Duodenal mucosa (tissue), 2 donors: ENCODE measurements at regions not wholly inside any gene's neighbourhood (a gene's known extent, or its start where the extent isn't known, plus 50 kb on each side); places are given as distances from the start of the nearest gene placed in this dataset.
"Not testable (repeated sequence)": the region's sequence is repeated elsewhere in the genome, so short reads cannot be mapped to it uniquely, and the experiment has no call there.

ENCODE experiments used
- H3K27ac ChIP-seq: one replicate; pipeline ENCODE4 v1.7.0; 2013; ENCODE audit warnings: low read depth, low read length
- H3K27me3 ChIP-seq, 2 donors: one replicate each; pipeline ENCODE4 v1.7.0; 2013; ENCODE audit warnings: low read length in 2 of 2, control low read depth in 1 of 2; ENCODE audit not compliant: insufficient read depth in 2 of 2, control insufficient read depth in 1 of 2
- H3K36me3 ChIP-seq, 2 donors: one replicate each; pipeline ENCODE4 v1.7.0; 2013; ENCODE audit warnings: low read length in 2 of 2, control low read depth in 1 of 2; ENCODE audit not compliant: insufficient read depth in 2 of 2, control insufficient read depth in 1 of 2
- H3K4me1 ChIP-seq, 2 donors: one replicate each; pipeline ENCODE4 v1.7.0; 2013; ENCODE audit warnings: low read length in 2 of 2, control low read depth in 1 of 2; ENCODE audit not compliant: insufficient read depth in 2 of 2, control insufficient read depth in 1 of 2
- H3K4me3 ChIP-seq, 2 donors: one replicate each; pipeline ENCODE4 v1.7.0; 2013; ENCODE audit warnings: low read length in 2 of 2, low read depth in 1 of 2
- H3K9ac ChIP-seq, 2 donors: one replicate each; pipeline ENCODE4 v1.7.0; 2013; ENCODE audit warnings: low read length in 2 of 2, low read depth in 1 of 2
- H3K9me3 ChIP-seq, 2 donors: one replicate each; pipeline ENCODE4 v1.7.0; 2013; ENCODE audit warnings: low read length in 2 of 2, control low read depth in 1 of 2; ENCODE audit not compliant: control insufficient read depth in 1 of 2

GRCh38 chr11:121917482-121917881 is 198.5 kb downstream of the BLID start:
- H3K36me3 ChIP-seq = no peaks in the 10 kb centered on the region
- H3K27ac ChIP-seq = no peak overlapping the region
- no peak overlapping the region for H3K9ac ChIP-seq
- H3K9me3 ChIP-seq = no peaks in the 10 kb centered on the region
- H3K27me3 ChIP-seq = no peaks in the 10 kb centered on the region
- H3K4me3 ChIP-seq = no peak overlapping the region
- H3K4me1 ChIP-seq = no peaks in the 10 kb centered on the region

- Histone ChIP-seq H3K4me3 (no peak overlapping the region), H3K9me3 (no peaks in the 10 kb centered on the region), H3K27ac (no peak overlapping the region), H3K36me3 (no peaks in the 10 kb centered on the region), H3K4me1 (no peaks in the 10 kb centered on the region), H3K27me3 (no peaks in the 10 kb centered on the region), H3K9ac (no peak overlapping the region)
Observed at GRCh38 chr11:121914508-121915059, 201.4 kb downstream of the BLID start.

- H3K27me3 ChIP-seq = no peaks in the 10 kb centered on the region
- H3K36me3 ChIP-seq = no peaks in the 10 kb centered on the region
- H3K9me3 ChIP-seq = no peaks in the 10 kb centered on the region
- H3K27ac ChIP-seq = no peak overlapping the region
- no peak overlapping the region for H3K4me3 ChIP-seq
- no peak overlapping the region for H3K9ac ChIP-seq
- H3K4me1 ChIP-seq = no peaks in the 10 kb centered on the region
Observed at GRCh38 chr11:121909596-121909995, 206.4 kb downstream of the BLID start.

GRCh38 chr11:121907379-121907778 is 208.6 kb downstream of the BLID start:
- Histone ChIP-seq H3K4me3 (no peak overlapping the region), H3K9ac (no peak overlapping the region), H3K27me3 (no peaks in the 10 kb centered on the region), H3K27ac (no peak overlapping the region), H3K9me3 (no peaks in the 10 kb centered on the region), H3K4me1 (no peaks in the 10 kb centered on the region), H3K36me3 (no peaks in the 10 kb centered on the region)

- Histone ChIP-seq H3K27ac (no peak overlapping the region), H3K4me1 (no peaks in the 10 kb centered on the region), H3K9ac (no peak overlapping the region), H3K36me3 (no peaks in the 10 kb centered on the region), H3K4me3 (no peak overlapping the region), H3K27me3 (no peaks in the 10 kb centered on the region), H3K9me3 (no peaks in the 10 kb centered on the region)
Observed at GRCh38 chr11:121904148-121904547, 211.9 kb downstream of the BLID start.

GRCh38 chr11:121901886-121902285 is 214.1 kb downstream of the BLID start:
- no peaks in the 10 kb centered on the region for H3K27me3 ChIP-seq
- H3K36me3 ChIP-seq = no peaks in the 10 kb centered on the region
- H3K27ac ChIP-seq = no peak overlapping the region

GRCh38 chr11:121901417-121901816 is 214.6 kb downstream of the BLID start:
- H3K4me3 ChIP-seq, H3K27me3 ChIP-seq, H3K27ac ChIP-seq, H3K9me3 ChIP-seq, H3K4me1 ChIP-seq, H3K9ac ChIP-seq, H3K36me3 ChIP-seq: not testable (repeated sequence)

More at GRCh38 chr11:121901886-121902285, 214.1 kb downstream of the BLID start:
- no peaks in the 10 kb centered on the region for H3K9me3 ChIP-seq
- no peaks in the 10 kb centered on the region for H3K4me1 ChIP-seq
- no peak overlapping the region for H3K9ac ChIP-seq
- no peak overlapping the region for H3K4me3 ChIP-seq

- no peak overlapping the region for H3K27ac ChIP-seq
- H3K4me1 ChIP-seq = no peaks in the 10 kb centered on the region
Observed at GRCh38 chr11:121899520-121899919, 216.5 kb downstream of the BLID start.

GRCh38 chr11:121898903-121899302 is 217.1 kb downstream of the BLID start:
- Histone ChIP-seq H3K36me3 (no peaks in the 10 kb centered on the region), H3K9me3 (no peaks in the 10 kb centered on the region), H3K4me1 (no peaks in the 10 kb centered on the region), H3K27ac (no peak overlapping the region), H3K27me3 (no peaks in the 10 kb centered on the region), H3K9ac (no peak overlapping the region), H3K4me3 (no peak overlapping the region)

More at GRCh38 chr11:121899520-121899919, 216.5 kb downstream of the BLID start:
- H3K36me3 ChIP-seq = no peaks in the 10 kb centered on the region
- no peaks in the 10 kb centered on the region for H3K27me3 ChIP-seq
- H3K4me3 ChIP-seq = no peak overlapping the region
- H3K9me3 ChIP-seq = no peaks in the 10 kb centered on the region
- H3K9ac ChIP-seq = no peak overlapping the region

- H3K36me3 ChIP-seq = no peaks in the 10 kb centered on the region
- H3K27ac ChIP-seq = no peak overlapping the region
- H3K9me3 ChIP-seq = no peaks in the 10 kb centered on the region
- H3K4me3 ChIP-seq = no peak overlapping the region
- H3K4me1 ChIP-seq = no peaks in the 10 kb centered on the region
- H3K9ac ChIP-seq = no peak overlapping the region
- no peaks in the 10 kb centered on the region for H3K27me3 ChIP-seq
Observed at GRCh38 chr11:121895919-121896318, 220.1 kb downstream of the BLID start.

- Histone ChIP-seq H3K4me1 (peaks cover 0 to 4% of the 10 kb centered on the region in 2 donors), H3K27ac (no peak overlapping the region), H3K9ac (no peak overlapping the region)
Observed at GRCh38 chr11:121894581-121894980, 221.4 kb downstream of the BLID start.

More at GRCh38 chr11:121894581-121894980, 221.4 kb downstream of the BLID start:
- Histone ChIP-seq H3K4me3 (no peak overlapping the region), H3K27me3 (no peaks in the 10 kb centered on the region), H3K9me3 (no peaks in the 10 kb centered on the region), H3K36me3 (no peaks in the 10 kb centered on the region)
